ENCODE measurements at regions not wholly inside any gene's neighbourhood (a gene's known extent, or its start where the extent isn't known, plus 50 kb on each side); places are given as distances from the start of the nearest gene placed in this dataset.

DNA sequence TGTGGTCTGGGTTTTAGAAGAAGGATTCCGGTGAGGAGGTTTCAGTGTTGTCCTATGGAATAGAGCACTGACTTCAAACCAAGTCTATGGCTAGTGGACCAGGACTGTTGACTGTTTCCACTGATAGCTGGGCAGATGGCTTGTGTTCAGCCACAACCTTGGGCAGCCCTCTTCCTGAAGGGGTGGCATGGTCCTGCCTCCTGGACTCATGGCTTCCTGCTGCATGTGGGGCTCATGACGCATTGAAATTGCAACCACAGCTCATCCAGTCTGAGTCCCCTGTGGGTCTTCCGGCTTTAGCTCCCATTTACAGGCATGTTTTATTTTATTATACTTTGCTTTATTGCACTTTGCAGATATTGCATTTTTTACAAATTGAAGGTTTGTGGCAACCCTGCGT lies 105.0 kb downstream of the B3GNT2 start:
- TF ChIP-seq, protein P1, sequence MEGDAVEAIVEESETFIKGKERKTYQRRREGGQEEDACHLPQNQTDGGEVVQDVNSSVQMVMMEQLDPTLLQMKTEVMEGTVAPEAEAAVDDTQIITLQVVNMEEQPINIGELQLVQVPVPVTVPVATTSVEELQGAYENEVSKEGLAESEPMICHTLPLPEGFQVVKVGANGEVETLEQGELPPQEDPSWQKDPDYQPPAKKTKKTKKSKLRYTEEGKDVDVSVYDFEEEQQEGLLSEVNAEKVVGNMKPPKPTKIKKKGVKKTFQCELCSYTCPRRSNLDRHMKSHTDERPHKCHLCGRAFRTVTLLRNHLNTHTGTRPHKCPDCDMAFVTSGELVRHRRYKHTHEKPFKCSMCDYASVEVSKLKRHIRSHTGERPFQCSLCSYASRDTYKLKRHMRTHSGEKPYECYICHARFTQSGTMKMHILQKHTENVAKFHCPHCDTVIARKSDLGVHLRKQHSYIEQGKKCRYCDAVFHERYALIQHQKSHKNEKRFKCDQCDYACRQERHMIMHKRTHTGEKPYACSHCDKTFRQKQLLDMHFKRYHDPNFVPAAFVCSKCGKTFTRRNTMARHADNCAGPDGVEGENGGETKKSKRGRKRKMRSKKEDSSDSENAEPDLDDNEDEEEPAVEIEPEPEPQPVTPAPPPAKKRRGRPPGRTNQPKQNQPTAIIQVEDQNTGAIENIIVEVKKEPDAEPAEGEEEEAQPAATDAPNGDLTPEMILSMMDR (conservative IDR thresholded peaks at IDR 0.05 in 1 of 2, IDR thresholded peaks at IDR 0.05 in 1 of 2; ENCODE audit: low read depth in 1 of 2, low read length in 2 of 2), result no peak
- TF ChIP-seq EZH2 (IDR thresholded peaks at IDR 0.05; ENCODE audit: low read length, missing control alignments), result no peak

Data from fibroblast of lung (primary cell).